HCT116 (cell line): ENCODE measurements at regions not wholly inside any gene's neighbourhood (a gene's known extent, or its start where the extent isn't known, plus 50 kb on each side); places are given as distances from the start of the nearest gene placed in this dataset.

Source experiments
- ATAC-seq: fragments of 200-7000 bp; cut with Tn5 transposase; 2 replicates; pipeline ENCODE4 v1.9.1; 2020; ENCODE audit warnings: mild to moderate bottlenecking, moderate library complexity
- BruUV-seq: library from RNA; stranded (reverse); fragments of 400-500 nt; replicated peaks from 2 replicates; lab custom pipeline; 2021; lab: Mats Ljungman, UMichigan
- CTCF ChIA-PET: fragments of 300-600 bp; sonication (Branson Sonifier 250); formaldehyde crosslinking; loops from one replicate; lab custom pipeline; 2021; ENCODE audit warnings: antibody characterized with exemption; lab: Charles Lee
- POLR2A ChIA-PET: fragments of 300-600, 350-600 bp; sonication (Branson Sonifier 250); formaldehyde crosslinking; loops from one replicate; lab custom pipeline; 2021; ENCODE audit warnings: antibody characterized with exemption; lab: Charles Lee
- RAD21 ChIA-PET, 2 experiments: fragments of 300-600 bp; sonication (Branson Sonifier 250); formaldehyde crosslinking; loops; one replicate each; lab custom pipeline; 2023; ENCODE audit warnings: low total read pairs in 2 of 2; ENCODE audit not compliant: uncharacterized antibody in 2 of 2, unreplicated experiment in 2 of 2, low non-redundant PET in 1 of 2; lab: Charles Lee
- DNase-seq: peaks from one replicate; pipeline ENCODE4 v3.0.0-alpha.2; 2010; ENCODE audit warnings: low read depth, low spot score
- H2AFZ ChIP-seq: fragments of 200-600 bp; shearing (Covaris generic), sonication (generic); 2 replicates; pipeline ENCODE4 v1.6.1; 2017; ENCODE audit warnings: low read depth, mixed run types, mixed read lengths, antibody characterized with exemption, low read length; ENCODE audit not compliant: poor library complexity, severe bottlenecking
- H3K27ac ChIP-seq: 2 replicates; pipeline ENCODE4 v1.5.1; 2012; ENCODE audit warnings: low read depth, low read length
- H3K27me3 ChIP-seq: fragments of 200-600 bp; sonication (generic); 2 replicates; pipeline ENCODE4 v1.6.1; 2016; ENCODE audit warnings: mixed run types, low read length, mixed read lengths; ENCODE audit not compliant: insufficient read depth
- H3K36me3 ChIP-seq, 2 experiments: fragments of 200-500 bp in 1 of 2; fragments of 200-600 bp in 1 of 2; sonication (Bioruptor generic) in 1 of 2; sonication (generic) in 1 of 2; 2 replicates each; pipeline versions ENCODE4 v1.5.1 to v1.6.1; 2014 to 2016; ENCODE audit warnings: low read length in 2 of 2, inconsistent platforms in 1 of 2, mixed read lengths in 1 of 2, mixed run types in 1 of 2; ENCODE audit not compliant: insufficient read depth in 2 of 2, control insufficient read depth in 1 of 2
- H3K4me1 ChIP-seq, 2 experiments: fragments of 200-600 bp in 1 of 2; sonication (generic) in 1 of 2; 2 replicates each; pipeline versions ENCODE4 v1.5.1 to v1.6.1; 2012 to 2017; ENCODE audit warnings: low read length in 2 of 2, inconsistent platforms in 1 of 2, mild to moderate bottlenecking in 1 of 2, mixed read lengths in 1 of 2, mixed run types in 1 of 2, moderate library complexity in 1 of 2; ENCODE audit not compliant: insufficient read depth in 2 of 2, control insufficient read depth in 1 of 2
- H3K4me2 ChIP-seq: fragments of 200-600 bp; sonication (generic); 2 replicates; pipeline ENCODE4 v1.6.1; 2017; ENCODE audit warnings: mixed run types, low read length, mixed read lengths
- H3K4me3 ChIP-seq, 2 experiments: fragments of 200-600 bp in 1 of 2; sonication (generic) in 1 of 2; replicated peaks in 1 of 2; 2 replicates each; pipeline ENCODE4 v1.5.1; 2011 to 2016; ENCODE audit warnings: low read length in 2 of 2, control low read depth in 1 of 2, low read depth in 1 of 2, mild to moderate bottlenecking in 1 of 2, mixed read lengths in 1 of 2, mixed run types in 1 of 2
- H3K79me2 ChIP-seq: fragments of 200-600 bp; sonication (generic); 2 replicates; pipeline ENCODE4 v1.6.1; 2017; ENCODE audit warnings: mild to moderate bottlenecking, mixed run types, low read length, moderate library complexity, mixed read lengths; ENCODE audit not compliant: insufficient read depth
- H3K9ac ChIP-seq: fragments of 200-600 bp; sonication (generic); 2 replicates; pipeline ENCODE4 v1.6.1; 2016; ENCODE audit warnings: low read length, mixed read lengths
- H3K9me2 ChIP-seq: fragments of 200-600 bp; sonication (generic), shearing (Covaris generic); 2 replicates; pipeline ENCODE4 v1.6.1; 2017; ENCODE audit warnings: mixed run types, mild to moderate bottlenecking, moderate library complexity; ENCODE audit not compliant: insufficient read depth
- H3K9me3 ChIP-seq, 2 experiments: fragments of 200-500 bp in 1 of 2; fragments of 200-600 bp in 1 of 2; sonication (Bioruptor generic) in 1 of 2; sonication (generic) in 1 of 2; 2 replicates each; pipeline ENCODE4 v1.6.1; 2014 to 2017; ENCODE audit warnings: low read length in 2 of 2, mixed read lengths in 2 of 2, inconsistent platforms in 1 of 2, low read depth in 1 of 2, mild to moderate bottlenecking in 1 of 2, mixed run types in 1 of 2, moderate library complexity in 1 of 2; ENCODE audit not compliant: control insufficient read depth in 1 of 2, insufficient read depth in 1 of 2
- H4K20me1 ChIP-seq: fragments of 200-600 bp; sonication (generic), shearing (Covaris generic); 2 replicates; pipeline ENCODE4 v1.6.1; 2017; ENCODE audit warnings: mixed run types, mild to moderate bottlenecking, moderate library complexity; ENCODE audit not compliant: insufficient read depth
- RAD21 ChIP-seq: IDR thresholded peaks from 2 replicates; pipeline ENCODE4 v1.6.1; 2012; ENCODE audit warnings: low read depth, mild to moderate bottlenecking
- SIN3A ChIP-seq: IDR thresholded peaks from 2 replicates; pipeline ENCODE4 v1.6.1; 2012; ENCODE audit warnings: low read depth
- YY1 ChIP-seq: IDR thresholded peaks from 2 replicates; pipeline ENCODE4 v1.6.1; 2011; ENCODE audit warnings: low read length, low read depth, moderate library complexity, mild to moderate bottlenecking; ENCODE audit not compliant: insufficient replicate concordance; ENCODE audit errors: extremely low read depth
- ZFX ChIP-seq: fragments of 450-650 bp; IDR thresholded peaks from 2 replicates; pipeline ENCODE4 v1.6.1; 2017
- intact Hi-C: fragments of 100-400 bp; cut with micrococcal nuclease; formaldehyde crosslinking; loops from 2 replicates; pipeline ENCODE4 v1.10.0; 2022
- TF ChIP-seq, protein P1 (sequence below): IDR thresholded peaks from 2 replicates; pipeline ENCODE4 v1.6.1; 2011; ENCODE audit warnings: mild to moderate bottlenecking, low read length, moderate library complexity; ENCODE audit not compliant: insufficient replicate concordance; ENCODE audit errors: extremely low read depth
- TF ChIP-seq, protein P2 (sequence below), 3 experiments: fragments of 200-600 bp in 1 of 3; sonication (generic) in 1 of 3; IDR thresholded peaks in 2 of 3; conservative IDR thresholded peaks in 1 of 3; 2 replicates each; pipeline ENCODE4 v1.5.1; 2012 to 2017; ENCODE audit warnings: low read depth in 2 of 3, low read length in 2 of 3, antibody characterized with exemption in 1 of 3, borderline replicate concordance in 1 of 3, control low read depth in 1 of 3, mild to moderate bottlenecking in 1 of 3, mixed read lengths in 1 of 3, mixed run types in 1 of 3, moderate library complexity in 1 of 3; ENCODE audit not compliant: insufficient read depth in 1 of 3
- TF ChIP-seq, protein P3 (sequence below): IDR thresholded peaks from 2 replicates; pipeline ENCODE4 v1.6.1; 2012; ENCODE audit warnings: low read depth

DNA sequence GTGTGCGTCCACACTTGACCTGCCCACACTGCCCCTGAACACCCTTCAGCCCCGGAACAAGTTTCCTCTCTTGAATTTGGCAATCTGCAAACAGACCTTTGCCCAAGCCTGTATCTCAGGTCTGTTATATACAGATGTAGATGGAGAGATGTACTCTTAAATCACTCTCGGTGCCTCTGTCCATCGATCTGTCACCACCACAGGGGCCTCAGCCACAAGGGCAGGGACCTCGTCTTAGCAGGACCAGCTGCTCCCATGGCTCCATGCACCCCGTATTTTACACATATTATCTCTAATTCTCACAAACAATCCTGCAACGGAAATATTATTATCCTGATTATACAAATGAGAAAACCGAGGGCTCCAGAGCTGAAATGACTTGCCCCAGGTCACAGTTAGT is 313.4 kb downstream of the BCL11B start:
- TF ChIP-seq ZFX (no peak), YY1 (no peak), SIN3A (no peak), RAD21 (no peak)
- TF ChIP-seq, protein P1, sequence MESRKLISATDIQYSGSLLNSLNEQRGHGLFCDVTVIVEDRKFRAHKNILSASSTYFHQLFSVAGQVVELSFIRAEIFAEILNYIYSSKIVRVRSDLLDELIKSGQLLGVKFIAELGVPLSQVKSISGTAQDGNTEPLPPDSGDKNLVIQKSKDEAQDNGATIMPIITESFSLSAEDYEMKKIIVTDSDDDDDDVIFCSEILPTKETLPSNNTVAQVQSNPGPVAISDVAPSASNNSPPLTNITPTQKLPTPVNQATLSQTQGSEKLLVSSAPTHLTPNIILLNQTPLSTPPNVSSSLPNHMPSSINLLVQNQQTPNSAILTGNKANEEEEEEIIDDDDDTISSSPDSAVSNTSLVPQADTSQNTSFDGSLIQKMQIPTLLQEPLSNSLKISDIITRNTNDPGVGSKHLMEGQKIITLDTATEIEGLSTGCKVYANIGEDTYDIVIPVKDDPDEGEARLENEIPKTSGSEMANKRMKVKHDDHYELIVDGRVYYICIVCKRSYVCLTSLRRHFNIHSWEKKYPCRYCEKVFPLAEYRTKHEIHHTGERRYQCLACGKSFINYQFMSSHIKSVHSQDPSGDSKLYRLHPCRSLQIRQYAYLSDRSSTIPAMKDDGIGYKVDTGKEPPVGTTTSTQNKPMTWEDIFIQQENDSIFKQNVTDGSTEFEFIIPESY, result no peak
- TF ChIP-seq, protein P2, sequence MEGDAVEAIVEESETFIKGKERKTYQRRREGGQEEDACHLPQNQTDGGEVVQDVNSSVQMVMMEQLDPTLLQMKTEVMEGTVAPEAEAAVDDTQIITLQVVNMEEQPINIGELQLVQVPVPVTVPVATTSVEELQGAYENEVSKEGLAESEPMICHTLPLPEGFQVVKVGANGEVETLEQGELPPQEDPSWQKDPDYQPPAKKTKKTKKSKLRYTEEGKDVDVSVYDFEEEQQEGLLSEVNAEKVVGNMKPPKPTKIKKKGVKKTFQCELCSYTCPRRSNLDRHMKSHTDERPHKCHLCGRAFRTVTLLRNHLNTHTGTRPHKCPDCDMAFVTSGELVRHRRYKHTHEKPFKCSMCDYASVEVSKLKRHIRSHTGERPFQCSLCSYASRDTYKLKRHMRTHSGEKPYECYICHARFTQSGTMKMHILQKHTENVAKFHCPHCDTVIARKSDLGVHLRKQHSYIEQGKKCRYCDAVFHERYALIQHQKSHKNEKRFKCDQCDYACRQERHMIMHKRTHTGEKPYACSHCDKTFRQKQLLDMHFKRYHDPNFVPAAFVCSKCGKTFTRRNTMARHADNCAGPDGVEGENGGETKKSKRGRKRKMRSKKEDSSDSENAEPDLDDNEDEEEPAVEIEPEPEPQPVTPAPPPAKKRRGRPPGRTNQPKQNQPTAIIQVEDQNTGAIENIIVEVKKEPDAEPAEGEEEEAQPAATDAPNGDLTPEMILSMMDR (IDR thresholded peaks at IDR 0.05 in 2 of 3, conservative IDR thresholded peaks at IDR 0.05 in 1 of 3; ENCODE audit: borderline replicate concordance in 1 of 3, insufficient read depth in 1 of 3, low read depth in 2 of 3, low read length in 2 of 3), result no peak
- TF ChIP-seq, protein P3, sequence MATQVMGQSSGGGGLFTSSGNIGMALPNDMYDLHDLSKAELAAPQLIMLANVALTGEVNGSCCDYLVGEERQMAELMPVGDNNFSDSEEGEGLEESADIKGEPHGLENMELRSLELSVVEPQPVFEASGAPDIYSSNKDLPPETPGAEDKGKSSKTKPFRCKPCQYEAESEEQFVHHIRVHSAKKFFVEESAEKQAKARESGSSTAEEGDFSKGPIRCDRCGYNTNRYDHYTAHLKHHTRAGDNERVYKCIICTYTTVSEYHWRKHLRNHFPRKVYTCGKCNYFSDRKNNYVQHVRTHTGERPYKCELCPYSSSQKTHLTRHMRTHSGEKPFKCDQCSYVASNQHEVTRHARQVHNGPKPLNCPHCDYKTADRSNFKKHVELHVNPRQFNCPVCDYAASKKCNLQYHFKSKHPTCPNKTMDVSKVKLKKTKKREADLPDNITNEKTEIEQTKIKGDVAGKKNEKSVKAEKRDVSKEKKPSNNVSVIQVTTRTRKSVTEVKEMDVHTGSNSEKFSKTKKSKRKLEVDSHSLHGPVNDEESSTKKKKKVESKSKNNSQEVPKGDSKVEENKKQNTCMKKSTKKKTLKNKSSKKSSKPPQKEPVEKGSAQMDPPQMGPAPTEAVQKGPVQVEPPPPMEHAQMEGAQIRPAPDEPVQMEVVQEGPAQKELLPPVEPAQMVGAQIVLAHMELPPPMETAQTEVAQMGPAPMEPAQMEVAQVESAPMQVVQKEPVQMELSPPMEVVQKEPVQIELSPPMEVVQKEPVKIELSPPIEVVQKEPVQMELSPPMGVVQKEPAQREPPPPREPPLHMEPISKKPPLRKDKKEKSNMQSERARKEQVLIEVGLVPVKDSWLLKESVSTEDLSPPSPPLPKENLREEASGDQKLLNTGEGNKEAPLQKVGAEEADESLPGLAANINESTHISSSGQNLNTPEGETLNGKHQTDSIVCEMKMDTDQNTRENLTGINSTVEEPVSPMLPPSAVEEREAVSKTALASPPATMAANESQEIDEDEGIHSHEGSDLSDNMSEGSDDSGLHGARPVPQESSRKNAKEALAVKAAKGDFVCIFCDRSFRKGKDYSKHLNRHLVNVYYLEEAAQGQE, result no peak
- Histone ChIP-seq H3K27ac (no peak overlapping the region), H3K36me3 (no peaks in the 10 kb centered on the region), H3K79me2 (no peaks in the 10 kb centered on the region), H2AFZ (no peak overlapping the region), H3K9me3 (no peaks in the 10 kb centered on the region), H3K9ac (no peak overlapping the region), H3K27me3 (peaks cover 11% of the 10 kb centered on the region; the same call in 1 of the 2 replicates), H4K20me1 (no peaks in the 10 kb centered on the region), H3K4me1 (peaks cover 0 to 7% of the 10 kb centered on the region in 2 experiments; a peak in 2 of 4 replicates), H3K4me2 (no peak overlapping the region), H3K4me3 (no peak overlapping the region), H3K9me2 (no peaks in the 10 kb centered on the region)
- DNase-seq (no peak), ATAC-seq (no peak)
- BruUV-seq, result no TSS peak
- CTCF ChIA-PET, result no interaction called here
- RAD21 ChIA-PET, result no interaction called here
- POLR2A ChIA-PET, result no interaction called here
- intact Hi-C loops, result no loop called here
